ENCODE measurements at regions not wholly inside any gene's neighbourhood (a gene's known extent, or its start where the extent isn't known, plus 50 kb on each side); places are given as distances from the start of the nearest gene placed in this dataset.

DNA sequence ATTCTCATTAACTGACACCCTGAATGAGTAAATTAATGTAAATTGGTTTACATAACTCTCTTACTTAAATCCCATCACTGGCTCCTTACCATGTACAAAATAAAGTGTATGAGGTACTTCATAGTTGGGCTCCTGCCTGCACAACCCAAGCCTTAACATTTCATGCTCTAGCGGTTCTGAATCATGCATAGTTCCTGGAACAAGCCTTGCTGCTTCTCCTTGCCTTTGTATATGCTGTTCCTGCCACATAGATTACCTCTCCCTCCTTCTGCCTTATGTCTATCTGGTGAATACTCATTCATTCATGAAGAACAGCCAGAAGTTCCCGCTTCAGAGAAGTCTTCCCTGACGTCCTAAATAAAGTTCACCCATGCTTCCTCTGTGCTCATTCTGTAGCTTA lies 594.7 kb downstream of the SMARCA1 start:
- Mint-ChIP-seq H3K4me3 (no peak overlapping the region), H3K27me3 (no peaks in the 10 kb centered on the region)

DNA sequence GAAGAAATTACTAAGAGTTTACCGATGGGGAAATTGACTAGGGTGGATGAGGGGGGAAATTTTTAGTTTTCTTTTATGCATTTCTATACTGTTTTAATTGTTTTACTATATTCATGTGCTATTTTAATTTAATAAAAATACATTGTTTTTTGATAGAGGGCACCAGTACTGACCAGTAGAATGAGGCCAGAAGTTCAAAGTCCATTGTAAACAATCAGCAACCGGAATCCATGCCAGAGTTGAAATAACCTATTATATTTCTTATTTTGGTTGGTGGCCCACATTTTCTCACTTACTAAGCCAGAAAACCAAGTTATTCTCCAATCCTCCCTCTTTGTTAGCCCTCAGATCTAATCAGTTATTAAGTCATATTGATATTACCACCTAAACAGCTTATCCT lies 595.9 kb downstream of the SMARCA1 start:
- Mint-ChIP-seq H3K9me3 (peaks cover 6% of the 10 kb centered on the region), H3K36me3 (no peaks in the 10 kb centered on the region), H3K27ac (no peak overlapping the region), H3K27me3 (no peaks in the 10 kb centered on the region), H3K4me1 (no peaks in the 10 kb centered on the region), H3K4me3 (no peak overlapping the region)
- no peak for DNase-seq (ENCODE audit: low spot score in 2 of 2)
- ATAC-seq (ENCODE audit: low read depth): no peak

More for the DNA sequence above, 594.7 kb downstream of the SMARCA1 start:
- no peak overlapping the region for H3K27ac Mint-ChIP-seq
- no peak for ATAC-seq (ENCODE audit: low read depth)
- H3K9me3 Mint-ChIP-seq: peaks cover 6% of the 10 kb centered on the region
- no peaks in the 10 kb centered on the region for H3K36me3 Mint-ChIP-seq
- H3K4me1 Mint-ChIP-seq: no peaks in the 10 kb centered on the region
- DNase-seq (ENCODE audit: low spot score in 2 of 2): no peak

DNA sequence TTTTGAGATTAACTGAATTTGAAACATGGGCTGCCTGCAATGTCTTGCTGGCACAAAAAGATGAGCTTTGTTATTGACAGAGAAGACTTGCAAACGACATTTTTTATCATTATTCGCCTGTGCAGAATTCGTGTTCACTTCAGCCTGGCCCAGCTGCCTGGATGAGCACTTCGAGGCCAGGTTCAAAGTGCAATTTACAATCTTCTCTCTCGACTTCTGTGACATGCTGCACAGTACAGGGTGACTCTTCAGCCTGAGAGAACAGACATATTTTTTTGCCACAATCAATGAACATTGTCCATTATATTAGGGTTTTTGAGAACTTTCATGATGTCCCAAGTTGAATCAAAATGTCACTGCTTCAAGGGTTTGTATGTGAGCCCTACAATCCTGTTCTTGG lies 616.5 kb downstream of the SMARCA1 start:
- no peak for ATAC-seq (ENCODE audit: low read depth)
- no peak for DNase-seq (ENCODE audit: low spot score in 2 of 2)
- Mint-ChIP-seq H3K4me3 (no peak overlapping the region), H3K27ac (no peak overlapping the region), H3K9me3 (peaks cover 2% of the 10 kb centered on the region), H3K27me3 (no peaks in the 10 kb centered on the region), H3K36me3 (no peaks in the 10 kb centered on the region), H3K4me1 (no peaks in the 10 kb centered on the region)

DNA sequence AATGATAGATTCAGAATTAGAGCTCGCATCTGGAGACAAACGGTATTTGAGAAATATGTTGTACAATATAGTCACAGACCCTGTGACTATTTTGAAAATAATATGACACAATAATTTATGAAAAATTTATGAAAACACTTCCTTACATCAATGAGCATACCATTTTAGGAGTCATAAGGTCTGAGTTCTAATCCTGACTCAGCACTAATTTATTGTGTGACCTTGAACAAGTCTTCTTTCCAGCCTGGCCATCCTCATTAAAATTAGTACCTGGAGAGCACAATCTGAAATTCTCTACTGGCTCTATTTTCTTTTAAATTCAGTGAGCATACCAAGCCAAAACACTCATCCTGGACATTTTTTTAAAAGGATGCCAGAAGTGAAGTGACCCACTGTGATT lies 622.3 kb downstream of the SMARCA1 start:
- no peak for DNase-seq (ENCODE audit: low spot score in 2 of 2)
- Mint-ChIP-seq H3K9me3 (no peaks in the 10 kb centered on the region), H3K4me1 (no peaks in the 10 kb centered on the region), H3K27me3 (no peaks in the 10 kb centered on the region), H3K27ac (no peak overlapping the region), H3K4me3 (no peak overlapping the region), H3K36me3 (no peaks in the 10 kb centered on the region)
- ATAC-seq (ENCODE audit: low read depth): no peak

DNA sequence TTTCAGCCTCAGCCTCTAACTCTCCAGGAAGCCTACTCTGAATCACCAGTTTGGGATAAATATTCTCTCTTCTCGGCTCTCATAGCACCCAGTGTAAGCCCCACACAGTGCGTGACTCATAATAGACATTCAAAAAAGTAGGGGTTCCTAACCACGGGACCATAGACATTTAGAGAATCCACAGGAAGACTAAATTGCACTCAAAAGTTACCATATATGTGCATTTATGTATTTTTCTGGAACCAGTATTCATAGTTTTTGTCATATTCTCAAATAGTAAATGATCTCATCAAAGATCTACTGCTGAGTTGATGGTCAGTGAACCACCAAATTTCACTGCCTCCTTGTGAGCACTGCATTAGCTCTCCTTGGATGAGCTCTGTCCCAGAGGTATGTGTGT lies 625.7 kb downstream of the SMARCA1 start:
- no peaks in the 10 kb centered on the region for H3K27me3 Mint-ChIP-seq
- DNase-seq (ENCODE audit: low spot score in 2 of 2): no peak
- ATAC-seq (ENCODE audit: low read depth): no peak
- no peaks in the 10 kb centered on the region for H3K36me3 Mint-ChIP-seq
- no peak overlapping the region for H3K27ac Mint-ChIP-seq
- H3K9me3 Mint-ChIP-seq: no peaks in the 10 kb centered on the region
- H3K4me3 Mint-ChIP-seq: no peak overlapping the region
- no peaks in the 10 kb centered on the region for H3K4me1 Mint-ChIP-seq

DNA sequence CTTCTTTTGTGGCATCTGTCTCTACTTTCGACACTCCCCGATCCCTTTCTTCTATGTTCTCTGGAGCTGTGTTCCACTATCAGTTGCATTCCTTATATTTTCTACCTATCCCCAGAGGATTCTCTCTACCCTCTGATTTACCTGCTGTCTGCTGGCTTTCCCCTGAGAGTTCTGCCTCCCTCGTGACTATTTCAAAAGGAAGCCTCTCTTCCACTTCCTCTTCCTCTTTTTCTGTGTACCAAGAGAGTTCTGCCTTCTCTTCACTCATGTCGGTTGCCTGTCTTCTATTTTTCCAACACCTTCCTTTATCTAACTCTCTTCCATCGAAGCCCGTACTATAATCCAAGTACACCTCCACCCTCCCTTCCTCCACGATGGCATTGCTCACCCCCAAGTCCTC lies 631.7 kb downstream of the SMARCA1 start:
- DNase-seq (ENCODE audit: low spot score in 2 of 2): no peak
- Mint-ChIP-seq H3K4me3 (no peak overlapping the region), H3K27ac (no peak overlapping the region), H3K36me3 (no peaks in the 10 kb centered on the region), H3K9me3 (peaks cover 4% of the 10 kb centered on the region), H3K4me1 (no peaks in the 10 kb centered on the region), H3K27me3 (no peaks in the 10 kb centered on the region)
- ATAC-seq (ENCODE audit: low read depth): no peak

DNA sequence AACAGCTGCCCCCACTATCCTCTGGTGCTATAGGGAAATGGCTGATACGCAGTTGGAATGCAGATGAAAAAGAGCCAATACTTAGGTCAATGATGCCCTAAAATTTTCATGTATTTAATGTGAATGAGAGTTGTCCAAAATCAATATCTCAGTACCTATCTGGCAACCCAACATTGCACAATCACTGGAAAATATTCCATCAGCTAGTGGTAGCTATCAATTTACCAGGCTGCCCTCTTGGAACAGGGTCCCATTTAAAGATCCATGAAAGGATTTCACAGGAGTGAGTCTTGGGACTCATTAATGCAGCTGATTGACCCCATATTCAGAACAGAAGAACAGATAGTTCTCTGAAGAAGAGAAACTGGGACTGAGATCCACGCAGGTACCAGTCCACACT lies 638.9 kb downstream of the SMARCA1 start:
- no peaks in the 10 kb centered on the region for H3K36me3 Mint-ChIP-seq
- ATAC-seq (ENCODE audit: low read depth) (no peak), DNase-seq (ENCODE audit: low spot score in 2 of 2) (no peak)
- H3K4me1 Mint-ChIP-seq: no peaks in the 10 kb centered on the region
- no peaks in the 10 kb centered on the region for H3K27me3 Mint-ChIP-seq
- no peak overlapping the region for H3K4me3 Mint-ChIP-seq
- no peak overlapping the region for H3K27ac Mint-ChIP-seq
- peaks cover 4% of the 10 kb centered on the region for H3K9me3 Mint-ChIP-seq

DNA sequence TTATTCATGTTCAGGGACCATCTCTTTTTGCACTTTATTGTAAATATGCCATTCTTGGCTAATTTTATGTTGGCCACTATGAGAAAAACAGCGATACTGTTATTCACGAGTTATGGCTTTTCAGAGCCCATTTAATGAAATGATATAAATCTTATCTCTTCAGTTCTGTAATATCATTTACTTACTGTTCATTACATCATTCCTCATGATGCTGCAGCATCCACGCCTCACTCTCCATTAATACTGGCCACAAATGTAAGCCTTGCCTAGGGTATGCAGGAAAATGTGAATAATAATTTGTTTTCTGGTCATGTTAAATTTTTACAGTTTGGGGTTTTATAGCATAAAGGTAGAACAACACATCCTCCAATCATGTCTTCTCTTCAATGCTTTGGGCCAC lies 639.6 kb downstream of the SMARCA1 start:
- H3K9me3 Mint-ChIP-seq: peaks cover 4% of the 10 kb centered on the region
- H3K4me1 Mint-ChIP-seq: no peaks in the 10 kb centered on the region
- DNase-seq (ENCODE audit: low spot score in 2 of 2) (no peak), ATAC-seq (ENCODE audit: low read depth) (no peak)
- H3K36me3 Mint-ChIP-seq: no peaks in the 10 kb centered on the region
- no peaks in the 10 kb centered on the region for H3K27me3 Mint-ChIP-seq
- no peak overlapping the region for H3K27ac Mint-ChIP-seq
- H3K4me3 Mint-ChIP-seq: no peak overlapping the region

DNA sequence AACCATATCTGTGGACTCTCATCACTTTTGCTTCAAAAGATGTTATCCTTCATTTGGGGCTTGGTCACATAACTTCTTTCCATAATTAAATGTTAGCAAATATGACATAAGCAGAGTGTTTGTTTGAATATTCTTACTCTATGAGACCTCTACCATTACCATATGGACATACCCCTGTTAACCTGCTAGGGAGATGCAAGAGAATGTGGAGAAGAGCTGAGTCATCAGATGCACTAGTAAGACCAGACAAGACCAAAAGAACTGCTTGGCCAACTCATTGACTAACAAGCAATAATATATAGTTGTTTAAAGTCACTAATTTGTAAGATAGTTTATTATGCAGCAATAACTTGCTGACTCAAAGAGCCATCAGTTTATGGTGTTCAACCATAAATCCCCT lies 652.9 kb downstream of the SMARCA1 start:
- no peaks in the 10 kb centered on the region for H3K4me1 Mint-ChIP-seq
- no peak overlapping the region for H3K4me3 Mint-ChIP-seq
- H3K27me3 Mint-ChIP-seq: no peaks in the 10 kb centered on the region
- no peak overlapping the region for H3K27ac Mint-ChIP-seq
- no peaks in the 10 kb centered on the region for H3K9me3 Mint-ChIP-seq
- DNase-seq (ENCODE audit: low spot score in 2 of 2) (no peak), ATAC-seq (ENCODE audit: low read depth) (no peak)
- no peaks in the 10 kb centered on the region for H3K36me3 Mint-ChIP-seq

DNA sequence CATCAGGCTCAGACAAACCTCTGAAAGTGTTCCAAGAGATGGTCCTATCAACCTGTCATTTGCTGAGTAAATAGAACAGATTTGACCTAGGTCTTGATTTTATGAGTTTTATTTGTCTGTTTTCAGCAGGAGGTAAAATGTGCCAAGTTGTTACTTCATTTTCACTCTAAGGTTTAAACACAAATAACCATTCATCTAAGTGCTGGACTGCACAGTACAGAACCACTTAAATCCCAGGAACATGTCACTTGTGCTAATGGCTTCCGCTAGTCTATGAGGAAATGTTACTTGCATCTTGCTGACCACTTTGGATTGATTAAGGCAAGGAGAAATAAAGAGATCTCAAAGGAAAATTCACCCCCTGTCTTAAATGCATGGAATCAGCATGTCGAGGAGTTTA lies 660.7 kb downstream of the SMARCA1 start:
- Mint-ChIP-seq H3K27me3 (no peaks in the 10 kb centered on the region), H3K4me3 (no peak overlapping the region), H3K9me3 (no peaks in the 10 kb centered on the region), H3K27ac (no peak overlapping the region), H3K36me3 (no peaks in the 10 kb centered on the region), H3K4me1 (no peaks in the 10 kb centered on the region)
- no peak for ATAC-seq (ENCODE audit: low read depth)
- DNase-seq (ENCODE audit: low spot score in 2 of 2): no peak

DNA sequence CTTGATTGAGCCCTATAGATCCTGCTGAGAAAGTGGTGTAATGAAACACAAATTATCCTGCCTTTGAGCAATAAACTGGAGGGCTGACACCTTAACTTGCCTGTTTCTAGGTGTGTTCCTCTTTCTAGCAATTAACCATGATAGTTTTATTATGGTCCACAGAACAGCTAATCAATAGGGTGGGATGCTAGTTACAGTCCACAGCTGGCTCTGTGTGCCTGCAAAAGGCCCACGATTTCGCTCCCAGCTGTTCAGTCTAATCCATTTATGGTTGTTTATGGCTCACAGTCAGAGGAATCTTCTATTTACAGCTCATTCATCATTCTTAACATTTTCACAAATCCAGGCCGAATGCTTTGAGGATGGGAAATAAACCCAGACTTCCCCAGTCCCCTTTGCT lies 674.9 kb downstream of the SMARCA1 start:
- Mint-ChIP-seq H3K27me3 (no peaks in the 10 kb centered on the region), H3K27ac (no peak overlapping the region), H3K36me3 (no peaks in the 10 kb centered on the region), H3K4me1 (no peaks in the 10 kb centered on the region), H3K9me3 (no peaks in the 10 kb centered on the region), H3K4me3 (no peak overlapping the region)
- ATAC-seq (ENCODE audit: low read depth) (no peak), DNase-seq (ENCODE audit: low spot score in 2 of 2) (no peak)

DNA sequence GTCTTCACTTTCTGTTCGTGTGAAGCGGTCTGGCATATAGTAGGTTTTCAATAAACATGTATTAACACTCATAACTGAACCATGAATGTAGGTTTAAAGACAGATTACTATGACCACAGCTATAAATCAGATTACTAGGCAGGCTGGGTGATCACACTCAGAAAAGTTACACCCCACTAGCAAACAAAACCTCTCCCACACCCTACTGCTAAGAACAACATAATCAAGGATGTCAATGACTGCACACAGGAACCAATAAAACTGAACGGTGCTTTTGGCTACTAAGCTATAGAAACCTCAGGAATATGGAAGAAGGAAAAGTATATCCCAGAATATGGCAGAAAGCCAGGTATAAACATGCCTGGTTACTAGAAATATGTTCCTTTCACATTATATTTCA lies 676.9 kb downstream of the SMARCA1 start:
- no peak for ATAC-seq (ENCODE audit: low read depth)
- no peak overlapping the region for H3K27ac Mint-ChIP-seq
- H3K4me3 Mint-ChIP-seq: no peak overlapping the region
- H3K9me3 Mint-ChIP-seq: no peaks in the 10 kb centered on the region
- no peak for DNase-seq (ENCODE audit: low spot score in 2 of 2)
- H3K4me1 Mint-ChIP-seq: no peaks in the 10 kb centered on the region
- H3K27me3 Mint-ChIP-seq: no peaks in the 10 kb centered on the region
- H3K36me3 Mint-ChIP-seq: no peaks in the 10 kb centered on the region

DNA sequence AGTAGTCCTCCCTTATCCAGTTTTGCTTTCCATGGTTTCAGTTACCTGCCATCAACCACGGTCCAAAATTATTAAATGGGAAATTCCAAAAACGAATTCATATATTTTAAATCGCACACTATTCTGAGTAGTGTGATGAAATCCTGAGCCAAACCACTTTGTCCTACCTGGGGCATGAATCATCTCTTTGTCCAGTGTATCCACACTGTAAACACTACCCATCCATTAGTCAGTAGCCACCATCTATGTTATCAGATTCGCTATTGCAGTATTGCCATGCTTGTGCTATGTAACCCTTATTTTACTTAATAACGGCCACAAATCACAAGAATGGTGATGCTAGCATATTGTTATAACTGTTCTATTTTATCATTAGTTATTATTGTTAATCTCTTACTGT lies 704.6 kb downstream of the SMARCA1 start:
- Mint-ChIP-seq H3K4me1 (no peaks in the 10 kb centered on the region), H3K27ac (no peak overlapping the region), H3K36me3 (no peaks in the 10 kb centered on the region), H3K4me3 (no peak overlapping the region), H3K9me3 (no peaks in the 10 kb centered on the region), H3K27me3 (no peaks in the 10 kb centered on the region)
- ATAC-seq (ENCODE audit: low read depth) (no peak), DNase-seq (ENCODE audit: low spot score in 2 of 2) (no peak)

DNA sequence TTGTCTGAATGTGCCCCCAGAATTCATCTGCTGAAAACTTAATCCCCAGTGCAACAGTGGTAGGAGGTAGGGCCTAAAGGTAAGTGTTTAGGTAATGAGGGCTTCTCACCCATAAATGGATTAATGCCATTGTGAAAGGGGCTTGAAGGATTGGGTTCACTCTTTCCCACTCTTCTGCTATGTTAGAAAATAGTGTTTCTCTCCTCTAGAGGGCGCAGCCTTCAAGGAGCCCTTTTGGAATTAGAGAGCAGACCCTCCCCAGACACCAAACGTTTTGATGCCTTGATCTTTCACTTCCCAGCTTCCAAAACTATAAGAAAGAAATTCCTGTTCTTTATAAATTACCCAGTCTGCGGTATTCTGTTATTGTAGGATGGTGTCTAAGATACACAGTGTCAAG lies 706.4 kb downstream of the SMARCA1 start:
- no peaks in the 10 kb centered on the region for H3K36me3 Mint-ChIP-seq
- no peak for ATAC-seq (ENCODE audit: low read depth)
- H3K9me3 Mint-ChIP-seq: no peaks in the 10 kb centered on the region
- no peak overlapping the region for H3K27ac Mint-ChIP-seq
- H3K4me3 Mint-ChIP-seq: no peak overlapping the region
- no peaks in the 10 kb centered on the region for H3K27me3 Mint-ChIP-seq
- DNase-seq (ENCODE audit: low spot score in 2 of 2): no peak
- no peaks in the 10 kb centered on the region for H3K4me1 Mint-ChIP-seq

DNA sequence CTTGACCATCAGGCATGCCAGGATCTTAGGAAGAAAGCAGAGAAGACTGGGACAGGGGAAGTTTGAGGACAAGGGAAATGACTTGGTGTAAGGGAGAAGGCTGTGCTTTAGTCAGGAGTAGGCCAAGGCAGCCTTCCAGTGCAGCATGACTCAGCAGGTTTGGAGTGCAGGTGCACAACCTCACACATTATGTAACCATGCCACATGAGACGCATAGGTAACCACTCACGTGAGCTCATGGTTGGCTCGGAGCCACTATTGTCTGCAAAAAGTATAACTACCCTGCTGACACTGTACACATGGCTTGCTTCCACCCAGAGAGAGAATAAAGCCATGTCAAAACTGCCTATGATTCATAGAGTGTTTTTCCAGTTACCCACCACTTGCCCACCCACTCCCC lies 715.9 kb downstream of the SMARCA1 start:
- no peak for DNase-seq (ENCODE audit: low spot score in 2 of 2)
- no peaks in the 10 kb centered on the region for H3K36me3 Mint-ChIP-seq
- H3K27ac Mint-ChIP-seq: no peak overlapping the region
- peaks cover 2% of the 10 kb centered on the region for H3K9me3 Mint-ChIP-seq
- no peaks in the 10 kb centered on the region for H3K4me1 Mint-ChIP-seq
- ATAC-seq (ENCODE audit: low read depth): no peak
- H3K27me3 Mint-ChIP-seq: no peaks in the 10 kb centered on the region
- no peak overlapping the region for H3K4me3 Mint-ChIP-seq

DNA sequence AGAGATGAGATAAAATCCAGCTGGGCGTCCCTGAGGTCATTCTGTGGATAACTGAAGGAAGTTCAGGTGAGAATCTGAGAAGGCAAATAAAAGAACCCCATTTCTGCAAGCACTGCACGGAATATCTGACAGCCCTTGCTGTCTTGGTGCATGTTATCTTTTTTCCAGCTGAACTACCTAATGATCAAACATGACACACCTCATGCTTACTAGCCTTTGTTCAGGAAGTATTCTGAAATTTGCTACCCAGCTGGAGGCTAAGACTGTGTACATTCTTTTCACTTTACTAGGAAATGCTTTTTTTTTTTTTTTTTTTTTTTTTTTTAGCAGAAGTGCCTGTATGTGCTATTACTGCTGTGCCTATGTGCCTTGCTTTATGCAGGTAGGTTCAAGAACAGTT lies 718.1 kb downstream of the SMARCA1 start:
- ATAC-seq (ENCODE audit: low read depth) (no peak), DNase-seq (ENCODE audit: low spot score in 2 of 2) (no peak)
- H3K36me3 Mint-ChIP-seq: no peaks in the 10 kb centered on the region
- peaks cover 3% of the 10 kb centered on the region for H3K9me3 Mint-ChIP-seq
- H3K27ac Mint-ChIP-seq: no peak overlapping the region
- no peaks in the 10 kb centered on the region for H3K27me3 Mint-ChIP-seq
- no peaks in the 10 kb centered on the region for H3K4me1 Mint-ChIP-seq
- H3K4me3 Mint-ChIP-seq: no peak overlapping the region
